Uterus (tissue), 2 donors: ENCODE measurements at regions not wholly inside any gene's neighbourhood (a gene's known extent, or its start where the extent isn't known, plus 50 kb on each side); places are given as distances from the start of the nearest gene placed in this dataset.

Experiments used
- CTCF ChIP-seq, 4 experiments: fragments of 200-600 bp in 2 of 4; fragments of 450-650 bp in 2 of 4; sonication (generic) in 2 of 4; IDR thresholded peaks; one replicate each; pipeline ENCODE4 v1.5.1; 2016 to 2019; ENCODE audit warnings: antibody characterized with exemption in 4 of 4, mild to moderate bottlenecking in 2 of 4, moderate library complexity in 1 of 4
- POLR2A ChIP-seq, 2 donors: fragments of 450-650 bp; IDR thresholded peaks; one replicate each; pipeline ENCODE4 v1.6.1; 2016; ENCODE audit warnings: antibody characterized with exemption in 2 of 2, mild to moderate bottlenecking in 1 of 2, moderate library complexity in 1 of 2

- TF ChIP-seq POLR2A (IDR thresholded peaks at IDR 0.05), result no peak
- no peak for TF ChIP-seq CTCF (IDR thresholded peaks at IDR 0.05)
Observed at GRCh38 chr7:11233871-11234270, 260.2 kb downstream of the PHF14 start.
